ENCODE measurements at regions not wholly inside any gene's neighbourhood (a gene's known extent, or its start where the extent isn't known, plus 50 kb on each side); places are given as distances from the start of the nearest gene placed in this dataset.

GRCh38 chr10:113347508-113347907 lies 205.3 kb upstream of the HABP2 start:
- TF ChIP-seq POLR2AphosphoS5 (IDR thresholded peaks at IDR 0.05) (no peak), CTCF (IDR thresholded peaks at IDR 0.05; ENCODE audit: poor library complexity, severe bottlenecking) (no peak), TAF1 (IDR thresholded peaks at IDR 0.05; ENCODE audit: low read depth) (no peak), EP300 (conservative IDR thresholded peaks at IDR 0.05; ENCODE audit: poor library complexity, severe bottlenecking) (no peak), SMC3 (conservative IDR thresholded peaks at IDR 0.05; ENCODE audit: poor library complexity) (no peak), EZH2 (IDR thresholded peaks at IDR 0.05; ENCODE audit: borderline replicate concordance, insufficient read depth, low read length, poor library complexity, severe bottlenecking) (no peak), MXI1 (conservative IDR thresholded peaks at IDR 0.05; ENCODE audit: poor library complexity, severe bottlenecking) (no peak), REST (IDR thresholded peaks at IDR 0.05; ENCODE audit: borderline replicate concordance) (no peak)
